ENCODE measurements at regions not wholly inside any gene's neighbourhood (a gene's known extent, or its start where the extent isn't known, plus 50 kb on each side); places are given as distances from the start of the nearest gene placed in this dataset.

- TF ChIP-seq YY1 (IDR thresholded peaks at IDR 0.05; ENCODE audit: insufficient read depth, insufficient read length) (no peak), SUZ12 (IDR thresholded peaks at IDR 0.05; ENCODE audit: extremely low read depth, insufficient read depth, insufficient read length) (no peak)
Observed at GRCh38 chr11:26244207-26244606, 87.7 kb upstream of the ANO3 start.

Data from NT2/D1 (cell line).